ENCODE measurements at regions not wholly inside any gene's neighbourhood (a gene's known extent, or its start where the extent isn't known, plus 50 kb on each side); places are given as distances from the start of the nearest gene placed in this dataset.

- TF ChIP-seq CTCF (IDR thresholded peaks at IDR 0.05) (no peak), POLR2A (IDR thresholded peaks at IDR 0.05) (no peak)
Observed at GRCh38 chr13:56789527-56789926, 351.2 kb upstream of the PRR20A start.

All from sigmoid colon (tissue), 3 donors.